IMR-90 (cell line): ENCODE measurements at regions not wholly inside any gene's neighbourhood (a gene's known extent, or its start where the extent isn't known, plus 50 kb on each side); places are given as distances from the start of the nearest gene placed in this dataset.
A peak's percentile ranks its signal among the peaks of the same experiment; 100 is the strongest.

ENCODE experiments used
- ATAC-seq: fragments of 200-7000 bp; cut with Tn5 transposase; 2 replicates; pipeline ENCODE4 v1.9.1; 2020; ENCODE audit warnings: low read depth, mild to moderate bottlenecking, moderate library complexity
- BruUV-seq: library from RNA; stranded (reverse); fragments of 400-500 nt; replicated peaks from 2 replicates; lab custom pipeline; 2021; lab: Mats Ljungman, UMichigan
- CTCF ChIA-PET: fragments of 300-600 bp; formaldehyde crosslinking; extraction: SDS; loops from one replicate; lab custom pipeline; 2021; ENCODE audit warnings: antibody characterized with exemption; lab: Yijun Ruan, JAX
- POLR2A ChIA-PET: fragments of 300-600 bp; sonication (Branson Sonifier 250); formaldehyde crosslinking; loops from one replicate; lab custom pipeline; 2022; ENCODE audit warnings: antibody characterized with exemption; ENCODE audit not compliant: unreplicated experiment; lab: Charles Lee
- DNase-seq: peaks from one replicate; pipeline ENCODE4 v3.0.0; 2013
- H2AFZ ChIP-seq: replicated peaks from 2 replicates; pipeline ENCODE3; 2013; ENCODE audit warnings: low read length, mild to moderate bottlenecking; ENCODE audit not compliant: poor library complexity
- H2AK5ac ChIP-seq: 2 replicates; pipeline ENCODE4 v1.6.1; 2013; ENCODE audit warnings: low read depth, low read length, inconsistent platforms
- H2AK9ac ChIP-seq: replicated peaks from 2 replicates; pipeline ENCODE3; 2013; ENCODE audit warnings: mild to moderate bottlenecking, low read depth, low read length, moderate library complexity; ENCODE audit not compliant: poor library complexity
- H2BK120ac ChIP-seq: 2 replicates; pipeline ENCODE4 v1.6.1; 2013; ENCODE audit warnings: low read depth, low read length, inconsistent platforms
- H2BK15ac ChIP-seq: 3 replicates; pipeline ENCODE4 v1.6.1; 2013; ENCODE audit warnings: low read depth, low read length, inconsistent platforms
- H2BK20ac ChIP-seq: 2 replicates; pipeline ENCODE4 v1.6.1; 2013; ENCODE audit warnings: low read depth, mild to moderate bottlenecking, inconsistent platforms, low read length, moderate library complexity
- H2BK5ac ChIP-seq: 2 replicates; pipeline ENCODE4 v1.6.1; 2013; ENCODE audit warnings: mild to moderate bottlenecking, low read depth, low read length, inconsistent platforms; ENCODE audit not compliant: poor library complexity, severe bottlenecking
- H3K14ac ChIP-seq: replicated peaks from 2 replicates; pipeline ENCODE4 v1.6.1; 2013; ENCODE audit warnings: low read depth, low read length, inconsistent platforms
- H3K18ac ChIP-seq: 2 replicates; pipeline ENCODE4 v1.6.1; 2013; ENCODE audit warnings: low read depth, low read length, control low read depth
- H3K23ac ChIP-seq: 2 replicates; pipeline ENCODE4 v1.6.1; 2013; ENCODE audit warnings: low read depth, low read length, inconsistent platforms
- H3K27ac ChIP-seq: 2 replicates; pipeline ENCODE4 v1.5.1; 2013; ENCODE audit warnings: mild to moderate bottlenecking, control low read depth, low read length; ENCODE audit not compliant: insufficient read depth
- H3K27me3 ChIP-seq: 2 replicates; pipeline ENCODE4 v1.6.1; 2013; ENCODE audit warnings: low read length; ENCODE audit not compliant: control insufficient read depth, insufficient read depth
- H3K36me3 ChIP-seq: 2 replicates; pipeline ENCODE4 v1.6.1; 2013; ENCODE audit warnings: low read length, mixed read lengths; ENCODE audit not compliant: control insufficient read depth, insufficient read depth
- H3K4ac ChIP-seq: 2 replicates; pipeline ENCODE4 v1.6.1; 2013; ENCODE audit warnings: low read depth, low read length, inconsistent platforms
- H3K4me1 ChIP-seq: 2 replicates; pipeline ENCODE4 v1.6.1; 2013; ENCODE audit warnings: low read length, mixed read lengths; ENCODE audit not compliant: control insufficient read depth, insufficient read depth
- H3K4me2 ChIP-seq: 2 replicates; pipeline ENCODE4 v1.6.1; 2013; ENCODE audit warnings: low read depth, mild to moderate bottlenecking, control low read depth, low read length, moderate library complexity
- H3K4me3 ChIP-seq: 2 replicates; pipeline ENCODE4 v1.5.1; 2013; ENCODE audit warnings: low read depth, mild to moderate bottlenecking, control low read depth, low read length, moderate library complexity; ENCODE audit not compliant: insufficient read depth
- H3K56ac ChIP-seq: 2 replicates; pipeline ENCODE4 v1.6.1; 2013; ENCODE audit warnings: low read length, inconsistent platforms; ENCODE audit not compliant: insufficient read depth; ENCODE audit errors: extremely low read depth
- H3K79me1 ChIP-seq, 2 experiments: 2 replicates each; pipeline ENCODE4 v1.6.1; 2013; ENCODE audit warnings: low read length in 2 of 2, inconsistent platforms in 1 of 2, low read depth in 1 of 2
- H3K9ac ChIP-seq: 2 replicates; pipeline ENCODE4 v1.6.1; 2013; ENCODE audit warnings: low read depth, low read length, control low read depth
- H3K9me1 ChIP-seq: 2 replicates; pipeline ENCODE4 v1.6.1; 2013; ENCODE audit warnings: low read length, inconsistent platforms; ENCODE audit not compliant: insufficient read depth
- H3K9me3 ChIP-seq: 2 replicates; pipeline ENCODE4 v1.6.1; 2013; ENCODE audit warnings: low read length; ENCODE audit not compliant: control insufficient read depth, insufficient read depth
- H4K20me1 ChIP-seq: 2 replicates; pipeline ENCODE4 v1.6.1; 2013; ENCODE audit warnings: low read length, inconsistent platforms; ENCODE audit not compliant: insufficient read depth
- H4K5ac ChIP-seq: 2 replicates; pipeline ENCODE4 v1.6.1; 2013; ENCODE audit warnings: mild to moderate bottlenecking, low read depth, low read length, control low read depth
- H4K8ac ChIP-seq, 2 experiments: 2 replicates each; pipeline ENCODE4 v1.6.1; 2013; ENCODE audit warnings: low read depth in 2 of 2, low read length in 2 of 2, control low read depth in 1 of 2, inconsistent platforms in 1 of 2
- H4K91ac ChIP-seq: 2 replicates; pipeline ENCODE4 v1.6.1; 2013; ENCODE audit warnings: low read depth, low read length, inconsistent platforms; ENCODE audit not compliant: insufficient read depth
- BHLHE40 ChIP-seq: fragments of 150-350 bp; IDR thresholded peaks from 2 replicates; pipeline ENCODE4 v1.6.1; 2016; ENCODE audit warnings: mild to moderate bottlenecking, low read depth, low read length
- MAZ ChIP-seq: IDR thresholded peaks from 2 replicates; pipeline ENCODE4 v1.6.1; 2012; ENCODE audit warnings: low read depth, mild to moderate bottlenecking, low read length, improper control_type of control experiment, moderate library complexity, borderline replicate concordance
- NFE2L2 ChIP-seq: fragments of 150-350 bp; IDR thresholded peaks from 2 replicates; pipeline ENCODE4 v1.6.1; 2016; ENCODE audit warnings: low read depth, mild to moderate bottlenecking, low read length
- RAD21 ChIP-seq: IDR thresholded peaks from 2 replicates; pipeline ENCODE4 v1.6.1; 2012; ENCODE audit warnings: low read length, improper control_type of control experiment
- WGBS, 2 experiments: methylation state at CpG; one replicate each; pipeline versions ENCODE4 v1.1.5 to v1.1.7; 2013; ENCODE audit warnings: missing lambda C conversion rate in 2 of 2; ENCODE audit not compliant: insufficient read length in 1 of 2; ENCODE audit errors: extremely low coverage in 2 of 2; 5-methylcytosine and 5-hydroxymethylcytosine counted together
- dilution Hi-C: fragments of 300-500 bp; cut with HindIII; formaldehyde crosslinking; loops from one replicate; pipeline ENCODE4 v1.14.3; 2018; ENCODE audit warnings: low sequenced_read_pairs; ENCODE audit not compliant: unreplicated experiment
- in situ Hi-C: fragments of 300-500 bp; cut with MboI; formaldehyde crosslinking; loops from 3 replicates; pipeline ENCODE4 v1.14.3; 2019; ENCODE audit warnings: low sequenced_read_pairs, inconsistent platforms, mixed read lengths
- intact Hi-C: fragments of 100-400 bp; cut with micrococcal nuclease; formaldehyde crosslinking; loops from 2 replicates; pipeline ENCODE4 v1.10.0; 2022
- TF ChIP-seq, protein P1 (sequence below): fragments of 150-350 bp; IDR thresholded peaks from 2 replicates; pipeline ENCODE4 v1.6.1; 2017; ENCODE audit warnings: mild to moderate bottlenecking, antibody characterized with exemption, low read length, low read depth

DNA sequence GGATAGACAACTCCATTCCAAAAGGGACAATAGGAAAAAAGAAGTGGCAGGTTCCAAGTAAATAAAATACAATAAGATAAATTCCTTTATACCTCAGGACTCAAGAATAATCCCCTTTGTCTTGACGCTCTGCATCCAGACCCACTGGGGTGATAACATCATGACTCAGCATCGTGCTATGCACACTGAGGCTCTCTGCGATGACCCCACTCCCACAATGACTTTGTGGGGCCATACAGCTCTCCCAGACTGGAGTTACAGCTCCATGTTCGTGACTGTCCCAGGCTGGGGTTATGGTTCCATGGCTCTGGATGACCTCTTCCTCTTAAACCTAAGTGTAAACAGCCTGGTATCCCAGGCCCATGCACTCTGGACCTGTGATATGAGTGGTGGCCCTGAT lies 254.5 kb upstream of the ADGRL3 start:
- DNase-seq: no peak
- no peak overlapping the region for H3K4me2 ChIP-seq
- H3K36me3 ChIP-seq: no peaks in the 10 kb centered on the region
- H3K4ac ChIP-seq: no peak overlapping the region
- no peak overlapping the region for H2BK120ac ChIP-seq
- no TSS peak for BruUV-seq
- H3K14ac ChIP-seq: no peak overlapping the region
- no peak overlapping the region for H3K56ac ChIP-seq
- ATAC-seq: no peak
- ChIA-PET CTCF (no interaction called here), POLR2A (no interaction called here)
- H3K18ac ChIP-seq: no peak overlapping the region
- no peak overlapping the region for H4K8ac ChIP-seq
- no peak overlapping the region for H4K91ac ChIP-seq
- H4K5ac ChIP-seq: no peak overlapping the region
- intact Hi-C loops (no loop called here), dilution Hi-C loops (no loop called here), in situ Hi-C loops (no loop called here)
- no peak overlapping the region for H3K27ac ChIP-seq
- no CpG with 5 or more reads among the region's 4 CpGs for WGBS, 2 experiments
- no peak for TF ChIP-seq BHLHE40
- no peak for TF ChIP-seq MAZ
- no peak for TF ChIP-seq RAD21
- TF ChIP-seq, protein P1, sequence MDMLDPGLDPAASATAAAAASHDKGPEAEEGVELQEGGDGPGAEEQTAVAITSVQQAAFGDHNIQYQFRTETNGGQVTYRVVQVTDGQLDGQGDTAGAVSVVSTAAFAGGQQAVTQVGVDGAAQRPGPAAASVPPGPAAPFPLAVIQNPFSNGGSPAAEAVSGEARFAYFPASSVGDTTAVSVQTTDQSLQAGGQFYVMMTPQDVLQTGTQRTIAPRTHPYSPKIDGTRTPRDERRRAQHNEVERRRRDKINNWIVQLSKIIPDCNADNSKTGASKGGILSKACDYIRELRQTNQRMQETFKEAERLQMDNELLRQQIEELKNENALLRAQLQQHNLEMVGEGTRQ: no peak
- TF ChIP-seq NFE2L2: 0 out of 2 replicates have a peak, but pooled peaks have one; percentile 20
- H3K9me3 ChIP-seq: 0 out of 2 replicates have a peak, but pooled peaks cover 2% of the 10 kb centered on the region
- no peak overlapping the region for H3K9ac ChIP-seq
- H2AK9ac ChIP-seq: no peak overlapping the region
- H4K20me1 ChIP-seq: no peaks in the 10 kb centered on the region
- no peak overlapping the region for H3K4me3 ChIP-seq
- no peaks in the 10 kb centered on the region for H3K9me1 ChIP-seq
- no peaks in the 10 kb centered on the region for H3K79me1 ChIP-seq
- H2AFZ ChIP-seq: peak overlapping the region; percentile 34
- no peak overlapping the region for H2BK5ac ChIP-seq
- no peak overlapping the region for H3K23ac ChIP-seq
- no peaks in the 10 kb centered on the region for H3K27me3 ChIP-seq
- H2BK20ac ChIP-seq: no peak overlapping the region
- no peaks in the 10 kb centered on the region for H3K4me1 ChIP-seq
- H2BK15ac ChIP-seq: no peak overlapping the region
- H2AK5ac ChIP-seq: no peak overlapping the region
